ENCODE measurements at regions not wholly inside any gene's neighbourhood (a gene's known extent, or its start where the extent isn't known, plus 50 kb on each side); places are given as distances from the start of the nearest gene placed in this dataset.
"Not testable (repeated sequence)": the region's sequence is repeated elsewhere in the genome, so short reads cannot be mapped to it uniquely, and the experiment has no call there.

DNA sequence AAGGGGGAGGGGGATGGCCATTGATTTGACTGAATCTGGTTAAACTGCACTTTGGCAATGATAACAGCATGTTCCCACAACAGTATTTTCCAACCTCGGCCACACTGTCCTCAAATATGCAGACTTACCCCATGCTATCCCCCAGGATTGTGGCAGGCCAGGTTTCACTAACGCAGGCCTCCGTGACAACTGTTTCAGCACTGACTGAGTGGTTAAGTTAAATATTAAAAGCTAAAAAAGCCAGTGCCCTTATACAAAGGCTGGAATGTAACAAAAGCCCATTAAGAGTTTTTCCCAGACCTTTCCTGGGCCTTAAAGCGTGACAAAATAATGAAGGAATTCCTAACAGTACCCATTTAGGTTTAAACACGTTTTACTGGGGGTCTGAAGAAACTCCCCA lies 202.9 kb downstream of the USP25 start:
- no peak for DNase-seq (ENCODE audit: low read depth in 2 of 2)

DNA sequence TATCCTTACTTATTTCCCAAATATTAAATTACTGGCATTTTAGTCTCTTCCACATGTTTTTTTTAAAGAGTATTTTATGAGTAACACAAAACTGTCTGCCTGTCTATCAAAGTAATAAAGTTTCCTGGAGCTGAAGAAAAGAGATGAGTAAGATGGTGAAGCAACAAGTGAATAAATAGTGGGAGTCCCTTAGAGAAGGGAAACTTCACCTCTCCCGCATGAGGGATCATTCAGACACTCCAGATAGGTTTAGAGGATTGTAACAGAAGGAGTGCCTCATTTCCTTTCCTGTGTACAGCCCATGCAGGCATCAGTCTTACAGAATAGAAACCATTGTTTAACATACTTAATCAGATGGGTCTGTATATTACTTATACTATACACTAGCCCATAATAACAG lies 205.7 kb downstream of the USP25 start:
- DNase-seq (ENCODE audit: low read depth in 2 of 2) = no peak

- no peak for DNase-seq (ENCODE audit: low read depth in 2 of 2)
Measured at GRCh38 chr21:15943009-15943666, 213.4 kb downstream of the USP25 start.

GRCh38 chr21:15947677-15948076 lies 217.9 kb downstream of the USP25 start:
- no peak for DNase-seq (ENCODE audit: low read depth in 2 of 2)

DNA sequence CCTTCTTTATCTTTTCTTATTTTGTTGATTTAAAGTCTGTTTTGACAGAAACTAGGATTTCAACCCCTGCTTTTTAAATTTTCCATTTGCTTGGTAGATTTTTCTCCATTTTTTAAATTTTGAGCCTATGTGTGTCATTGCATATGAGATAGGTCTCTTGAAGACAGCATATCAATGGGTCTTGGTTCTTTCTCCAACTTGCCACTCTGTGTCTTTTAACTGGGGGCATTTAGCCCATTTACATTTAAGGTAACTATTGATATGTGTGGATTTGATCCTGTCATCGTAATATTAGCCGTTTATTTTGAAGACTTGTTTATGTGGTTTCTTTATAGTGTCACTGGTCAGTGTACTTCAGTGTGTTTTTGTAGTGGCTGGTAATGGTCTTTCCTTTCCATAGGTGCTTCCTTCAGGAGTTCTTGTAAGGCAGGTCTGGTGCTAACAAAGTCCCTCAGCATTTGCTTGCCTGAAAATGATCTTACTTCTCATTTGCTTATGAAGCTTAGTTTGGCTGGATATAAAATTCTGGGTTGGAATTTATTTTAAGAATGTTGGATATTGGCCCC lies 223.9 kb downstream of the USP25 start:
- no peak for DNase-seq (ENCODE audit: low read depth in 2 of 2)

DNA sequence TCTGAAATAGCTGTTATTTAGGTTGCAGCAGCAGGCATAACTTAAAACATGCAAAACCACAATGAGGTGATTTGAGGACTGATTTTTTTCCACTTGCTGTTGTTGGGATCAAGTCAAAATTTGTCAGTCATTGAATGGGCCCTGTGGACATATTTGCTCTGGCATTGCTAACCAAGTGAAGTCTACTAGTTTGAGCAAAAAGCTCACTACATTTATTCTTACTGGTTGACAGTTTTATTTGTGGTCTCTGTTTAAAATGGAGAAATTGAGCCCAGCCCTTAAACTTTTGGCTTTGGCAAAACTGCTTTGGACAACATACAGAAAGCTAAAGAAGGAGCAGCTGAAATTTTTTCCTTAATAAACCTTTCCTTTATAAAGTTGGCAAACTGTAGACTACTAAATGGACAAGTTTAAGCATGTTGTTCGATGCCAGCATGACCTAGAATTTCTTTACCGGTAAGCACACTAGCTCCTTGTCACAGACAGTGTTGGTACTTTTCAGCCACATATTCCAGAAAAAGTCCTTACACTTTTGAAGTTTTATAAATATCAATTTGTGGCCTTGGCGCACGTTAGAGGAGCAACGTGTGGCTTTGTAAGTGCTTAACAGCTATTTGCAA lies 234.6 kb downstream of the USP25 start:
- DNase-seq (ENCODE audit: low read depth in 2 of 2) = no peak

GRCh38 chr21:15966231-15966630 lies 236.4 kb downstream of the USP25 start:
- no peak for DNase-seq (ENCODE audit: low read depth in 2 of 2)

DNA sequence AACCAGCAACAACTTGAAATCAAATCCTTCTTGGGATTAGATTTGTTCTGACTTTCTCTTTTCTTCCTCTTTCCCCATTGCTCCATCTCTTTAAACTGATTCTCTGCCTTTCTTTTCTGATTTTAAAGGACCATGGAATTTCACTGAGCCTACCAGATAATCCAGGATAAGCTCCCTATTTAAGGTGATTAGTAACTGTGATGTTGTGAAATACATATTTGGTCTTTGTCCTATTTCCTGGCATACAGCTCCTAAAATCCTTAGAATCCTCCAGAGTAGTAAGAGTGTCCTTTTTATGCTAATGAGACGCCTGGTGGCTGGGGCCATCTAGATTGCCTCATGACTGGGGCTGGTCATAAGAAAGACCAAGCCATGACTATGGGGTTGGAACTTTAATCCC lies 236.9 kb downstream of the USP25 start:
- no peak for DNase-seq (ENCODE audit: low read depth in 2 of 2)

DNA sequence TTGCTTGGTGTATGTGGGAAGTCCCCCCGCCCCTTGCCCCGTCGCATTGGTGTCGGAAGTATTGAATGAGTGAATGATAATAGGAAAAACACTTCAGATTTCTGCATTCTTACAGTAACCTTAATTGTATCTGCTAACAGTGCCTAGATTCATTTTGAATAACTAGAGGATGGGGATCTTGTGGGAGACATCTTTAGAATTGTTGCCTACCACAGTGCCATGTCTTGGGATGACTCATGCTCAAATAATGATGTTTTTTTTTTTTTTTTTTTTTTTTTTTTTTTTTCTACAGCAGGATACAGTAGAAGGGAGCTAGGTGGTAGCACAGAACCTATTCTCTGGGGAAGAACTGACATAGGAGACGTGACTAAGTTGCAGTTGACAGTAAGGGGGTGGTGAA lies 237.9 kb downstream of the USP25 start:
- DNase-seq (ENCODE audit: low read depth in 2 of 2) = no peak

DNA sequence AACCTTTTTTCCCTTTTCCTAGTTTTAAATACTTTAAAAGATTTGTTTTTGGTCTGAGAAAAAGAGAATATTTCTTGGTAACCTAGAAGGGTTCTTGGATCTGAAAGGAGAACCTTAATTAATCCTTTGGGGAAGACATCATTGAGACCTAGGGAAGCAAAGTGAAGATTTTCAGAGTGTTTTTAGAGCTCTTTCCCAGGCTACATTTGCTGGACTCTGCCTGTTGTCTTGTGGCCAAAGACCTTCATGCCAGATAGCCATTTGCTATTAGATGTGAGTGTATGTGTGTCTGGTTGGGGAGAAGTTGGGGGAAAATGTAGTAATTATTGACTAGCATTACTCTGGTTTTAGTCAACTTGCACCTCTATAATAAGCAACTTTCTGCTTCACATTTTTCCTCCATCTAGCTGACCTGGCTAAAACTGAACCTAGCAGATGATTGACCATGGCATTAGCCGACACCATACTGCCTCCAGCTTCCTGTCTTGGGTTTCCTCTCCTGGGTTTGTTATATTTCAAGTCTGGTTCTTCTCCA lies 239.1 kb downstream of the USP25 start:
- DNase-seq (ENCODE audit: low read depth in 2 of 2) = no peak

- no peak for DNase-seq (ENCODE audit: low read depth in 2 of 2)
Measured at GRCh38 chr21:15976807-15977206, 247.0 kb downstream of the USP25 start.

DNA sequence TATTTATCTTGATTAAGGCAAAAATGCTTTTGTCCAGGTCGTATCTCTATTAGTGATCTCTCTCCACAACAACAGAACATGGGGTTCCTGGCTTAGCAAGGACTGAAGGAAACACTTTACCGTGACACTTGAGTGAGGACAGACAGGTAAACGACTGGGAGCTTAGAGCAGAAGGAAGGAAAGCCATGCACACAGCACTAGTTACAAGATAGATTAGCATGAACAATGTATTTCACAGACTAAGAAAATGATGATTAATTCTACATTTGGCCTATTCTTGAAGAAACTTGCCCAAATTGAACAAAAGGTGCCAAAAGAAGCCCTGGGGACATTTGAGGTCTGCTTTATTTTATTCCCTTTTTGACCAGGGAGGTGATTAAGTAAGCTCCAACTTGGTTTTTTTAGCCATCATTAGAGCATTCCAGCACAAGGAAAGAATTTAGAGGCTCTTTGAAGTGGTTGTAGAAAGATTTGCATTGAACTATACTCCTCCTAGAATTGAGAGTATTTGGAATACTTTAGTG lies 248.5 kb downstream of the USP25 start:
- no peak for DNase-seq (ENCODE audit: low read depth in 2 of 2)

DNA sequence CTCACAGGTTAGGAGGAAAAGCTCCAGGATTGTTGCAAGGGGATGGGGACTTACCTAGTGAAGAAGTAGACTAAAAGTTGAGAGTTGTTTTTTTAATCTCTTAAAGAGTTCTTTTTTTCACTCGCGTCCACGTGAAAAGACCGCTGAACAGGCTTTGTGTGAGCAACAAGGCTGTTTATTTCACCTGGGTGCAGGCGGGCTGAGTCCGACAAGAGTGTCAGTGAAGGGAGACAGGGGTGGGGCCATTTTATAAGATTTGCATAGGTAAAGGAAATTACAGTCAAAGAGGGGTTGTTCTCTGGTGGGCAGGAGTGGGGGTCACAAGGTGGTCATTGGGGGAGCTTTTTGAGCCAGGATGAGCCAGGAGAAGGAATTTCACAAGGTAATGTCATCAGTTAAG lies 249.7 kb downstream of the USP25 start:
- not testable (repeated sequence) for DNase-seq (ENCODE audit: low read depth in 2 of 2)

DNA sequence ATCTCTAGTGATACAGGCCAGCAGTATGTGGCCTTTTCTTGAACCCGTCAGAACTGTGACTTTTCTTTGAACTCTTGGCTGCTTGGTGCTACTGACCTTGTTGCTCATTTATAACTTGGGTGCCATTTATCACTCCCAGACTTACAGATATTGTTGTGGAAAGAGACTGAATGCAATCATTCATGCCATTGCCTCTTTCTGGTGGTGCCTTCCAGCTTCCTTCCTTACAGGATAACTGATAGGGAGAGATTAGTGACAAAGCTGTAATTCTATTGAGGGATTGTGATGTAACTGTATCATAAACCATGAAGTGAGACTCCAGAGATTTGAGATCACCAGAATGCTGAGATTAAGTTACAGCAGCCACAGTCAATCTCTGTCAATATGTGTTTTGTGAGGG lies 256.5 kb downstream of the USP25 start:
- DNase-seq (ENCODE audit: low read depth in 2 of 2) = no peak

- no peak for DNase-seq (ENCODE audit: low read depth in 2 of 2)
Measured at GRCh38 chr21:15992171-15992570, 262.4 kb downstream of the USP25 start.

DNA sequence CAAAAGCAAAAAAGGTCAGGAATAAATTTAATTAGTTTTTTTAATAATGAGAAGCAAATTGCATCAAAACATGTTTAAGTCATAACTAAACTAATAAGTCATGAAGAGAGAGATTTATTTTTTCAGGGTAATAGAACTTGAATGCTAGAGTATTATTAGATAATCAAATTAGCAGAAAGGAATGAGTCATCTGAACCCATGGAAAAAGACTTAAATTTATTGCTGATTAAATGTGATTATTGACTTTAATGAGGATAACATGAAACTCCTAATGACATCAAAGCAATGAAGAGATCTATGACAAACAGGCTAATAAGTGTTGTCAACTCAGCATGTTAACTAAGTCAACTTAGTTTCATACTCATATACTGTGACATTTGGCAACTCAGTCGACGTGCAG lies 264.2 kb downstream of the USP25 start:
- no peak for DNase-seq (ENCODE audit: low read depth in 2 of 2)

- DNase-seq (ENCODE audit: low read depth in 2 of 2) = no peak
Measured at GRCh38 chr21:15999741-16000140, 270.0 kb downstream of the USP25 start.

DNA sequence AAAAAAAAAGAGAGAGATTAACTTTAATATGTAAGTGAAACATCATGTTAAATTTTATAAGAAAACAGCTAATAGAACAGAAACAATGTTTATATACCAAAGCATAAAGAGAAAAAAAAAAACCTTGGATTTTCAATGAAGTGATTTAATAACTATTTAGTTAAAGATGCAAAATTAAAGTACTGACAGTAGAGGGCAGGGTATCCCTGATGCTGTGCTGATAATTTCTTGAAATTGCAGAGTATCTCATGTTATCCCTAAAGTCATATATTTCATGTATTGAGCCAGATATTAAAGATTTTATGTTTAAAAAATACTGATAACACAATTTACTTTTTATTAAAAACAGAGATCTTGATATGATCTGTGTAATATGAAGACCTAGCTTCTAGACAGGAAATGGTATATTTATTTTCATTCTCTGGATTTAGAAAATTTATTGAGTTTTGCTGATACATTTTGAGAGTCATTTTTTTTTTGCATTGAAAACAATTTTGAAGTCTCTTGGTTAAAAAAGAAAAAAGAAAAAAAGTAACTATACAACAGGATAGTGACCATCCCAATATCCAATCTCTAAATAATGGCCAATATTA lies 273.2 kb downstream of the USP25 start:
- DNase-seq (ENCODE audit: low read depth in 2 of 2) = no peak

GRCh38 chr21:16004086-16004485 lies 274.3 kb downstream of the USP25 start:
- no peak for DNase-seq (ENCODE audit: low read depth in 2 of 2)

DNA sequence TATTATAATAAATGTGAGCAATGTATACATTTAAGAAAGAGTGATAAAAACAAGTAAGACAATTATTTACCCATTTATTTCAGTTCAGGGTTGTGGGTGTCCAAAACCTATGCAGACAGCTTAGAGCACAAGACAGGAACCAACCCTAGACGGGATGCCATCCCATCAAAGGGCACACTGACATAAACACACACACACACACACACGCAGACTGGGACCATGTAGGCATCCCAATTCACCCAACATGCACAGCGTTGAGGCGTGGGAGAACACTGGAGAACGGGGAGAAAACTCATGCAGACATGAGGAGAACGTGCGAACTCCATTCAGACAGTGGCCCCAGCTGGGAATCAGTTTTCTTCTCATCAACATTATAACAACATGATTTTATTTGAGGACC lies 274.7 kb downstream of the USP25 start:
- DNase-seq (ENCODE audit: low read depth in 2 of 2) = no peak

DNA sequence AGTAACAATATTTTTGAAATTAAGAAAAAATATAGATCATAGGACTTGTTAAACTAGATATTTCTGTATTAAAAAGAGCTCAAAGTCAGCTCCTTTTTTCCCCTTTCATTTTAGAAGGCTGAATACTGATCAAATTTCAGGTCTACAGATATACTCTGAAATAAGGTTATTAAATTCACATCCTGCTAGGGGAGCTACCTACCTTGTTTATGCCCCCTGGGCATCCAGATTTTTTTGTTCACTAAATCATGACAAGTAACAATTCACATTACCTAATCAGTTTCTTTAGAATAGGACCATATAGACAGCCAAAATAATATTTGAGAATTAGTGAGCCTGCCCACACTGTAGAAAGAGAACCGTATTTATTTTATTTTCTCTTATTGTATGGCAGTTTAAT lies 276.2 kb downstream of the USP25 start:
- no peak for DNase-seq (ENCODE audit: low read depth in 2 of 2)

- DNase-seq (ENCODE audit: low read depth in 2 of 2) = no peak
Measured at GRCh38 chr21:16007943-16008342, 278.2 kb downstream of the USP25 start.

DNA sequence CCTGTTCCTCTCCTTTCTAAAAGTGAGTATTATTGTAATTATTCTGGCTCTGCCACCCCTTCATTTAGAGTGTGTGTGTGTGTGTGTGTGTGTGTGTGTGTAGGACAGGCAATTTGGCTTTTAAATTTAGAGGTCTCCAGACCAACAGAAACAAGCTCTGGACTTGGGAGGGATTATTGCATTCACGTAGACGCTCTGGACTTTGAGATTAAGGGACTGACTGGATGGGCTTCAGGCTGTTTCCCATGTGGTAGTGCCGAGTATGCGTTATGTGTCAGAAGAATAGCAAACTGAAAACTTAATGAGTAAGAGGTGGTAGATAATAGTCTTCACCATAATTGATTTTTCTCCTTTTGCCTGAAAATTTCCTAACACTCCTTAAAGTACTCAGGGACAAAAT lies 281.9 kb downstream of the USP25 start:
- DNase-seq (ENCODE audit: low read depth in 2 of 2) = no peak
